Urinary bladder (tissue), 3 donors: ENCODE measurements at regions not wholly inside any gene's neighbourhood (a gene's known extent, or its start where the extent isn't known, plus 50 kb on each side); places are given as distances from the start of the nearest gene placed in this dataset.

Experiments
- DNase-seq: peaks from one replicate; pipeline ENCODE4 v3.0.0-alpha.2; 2015; ENCODE audit errors: extremely low spot score
- H3K27ac ChIP-seq: one replicate; pipeline ENCODE4 v1.5.1; 2013; ENCODE audit warnings: low read depth, mild to moderate bottlenecking, moderate library complexity
- H3K36me3 ChIP-seq: one replicate; pipeline ENCODE4 v1.6.1; 2013; ENCODE audit warnings: mild to moderate bottlenecking, moderate library complexity; ENCODE audit not compliant: insufficient read depth
- H3K4me1 ChIP-seq: one replicate; pipeline ENCODE4 v1.6.1; 2013; ENCODE audit warnings: mild to moderate bottlenecking, moderate library complexity; ENCODE audit not compliant: insufficient read depth
- H3K4me3 ChIP-seq: one replicate; pipeline ENCODE4 v1.5.1; 2013; ENCODE audit warnings: low read depth, low read length
- WGBS: extraction: QIAGEN DNeasy Blood & Tissue Kit; methylation state at CpG from one replicate; pipeline ENCODE4 v1.1.7; 2013; 5-methylcytosine and 5-hydroxymethylcytosine counted together
- donor health status: healthy with polysubstance abuse.
- donor health status: healthy.

DNA sequence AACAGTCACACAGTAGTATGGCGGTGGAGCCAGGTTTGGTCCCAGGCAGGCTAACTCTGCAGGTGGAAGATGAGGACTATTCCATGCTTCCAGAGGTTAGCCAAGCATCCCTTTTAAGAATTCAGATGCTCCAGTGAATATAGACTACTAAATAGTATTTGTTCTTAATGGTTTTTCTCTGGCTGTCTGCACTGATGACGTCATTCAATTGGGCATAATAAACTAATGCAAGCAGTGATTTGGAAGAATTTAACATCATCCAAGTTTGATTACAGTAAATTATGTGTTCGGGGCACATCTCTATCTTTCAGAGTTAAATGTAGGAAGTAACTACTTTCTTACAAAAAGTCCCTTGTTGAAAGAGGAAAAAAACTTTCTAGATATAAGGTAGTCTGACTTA is 78.8 kb upstream of the RND3 start:
- Histone ChIP-seq H3K4me3 (no peak overlapping the region), H3K27ac (no peak overlapping the region), H3K4me1 (no peaks in the 10 kb centered on the region), H3K36me3 (no peaks in the 10 kb centered on the region)
- 72% methylated on average over 3 of the region's 3 CpGs for WGBS
- no peak for DNase-seq

DNA sequence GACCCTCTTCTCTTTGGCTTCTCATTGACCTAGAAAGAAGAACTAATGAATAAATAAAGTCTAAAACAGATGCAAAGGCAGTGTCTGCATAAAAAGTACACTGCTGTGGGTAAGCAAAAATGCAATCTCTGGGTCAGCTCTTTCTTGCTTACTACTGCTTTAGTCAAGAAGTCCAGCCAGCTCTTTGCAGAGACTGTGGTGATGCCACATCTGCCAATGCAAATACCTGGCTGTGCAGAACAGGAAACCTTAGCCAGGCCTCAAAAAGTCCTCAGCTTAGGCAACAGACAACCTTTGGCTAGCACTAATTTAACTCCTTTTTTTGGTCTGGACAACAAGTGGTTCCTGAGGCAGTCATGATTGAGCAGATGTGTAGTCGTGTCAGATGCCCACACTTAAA is 73.6 kb upstream of the RND3 start:
- Histone ChIP-seq H3K4me3 (no peak overlapping the region), H3K36me3 (no peaks in the 10 kb centered on the region), H3K27ac (no peak overlapping the region), H3K4me1 (no peaks in the 10 kb centered on the region)
- no peak for DNase-seq
- WGBS: 88% methylated on average over 1 of the region's 1 CpG

- no peaks in the 10 kb centered on the region for H3K36me3 ChIP-seq
- WGBS: 58% methylated on average over 2 of the region's 2 CpGs
- H3K4me3 ChIP-seq: no peak overlapping the region
- no peaks in the 10 kb centered on the region for H3K4me1 ChIP-seq
- no peak overlapping the region for H3K27ac ChIP-seq
- DNase-seq: no peak
Measured at GRCh38 chr2:150557020-150557600, 69.6 kb upstream of the RND3 start.

DNA sequence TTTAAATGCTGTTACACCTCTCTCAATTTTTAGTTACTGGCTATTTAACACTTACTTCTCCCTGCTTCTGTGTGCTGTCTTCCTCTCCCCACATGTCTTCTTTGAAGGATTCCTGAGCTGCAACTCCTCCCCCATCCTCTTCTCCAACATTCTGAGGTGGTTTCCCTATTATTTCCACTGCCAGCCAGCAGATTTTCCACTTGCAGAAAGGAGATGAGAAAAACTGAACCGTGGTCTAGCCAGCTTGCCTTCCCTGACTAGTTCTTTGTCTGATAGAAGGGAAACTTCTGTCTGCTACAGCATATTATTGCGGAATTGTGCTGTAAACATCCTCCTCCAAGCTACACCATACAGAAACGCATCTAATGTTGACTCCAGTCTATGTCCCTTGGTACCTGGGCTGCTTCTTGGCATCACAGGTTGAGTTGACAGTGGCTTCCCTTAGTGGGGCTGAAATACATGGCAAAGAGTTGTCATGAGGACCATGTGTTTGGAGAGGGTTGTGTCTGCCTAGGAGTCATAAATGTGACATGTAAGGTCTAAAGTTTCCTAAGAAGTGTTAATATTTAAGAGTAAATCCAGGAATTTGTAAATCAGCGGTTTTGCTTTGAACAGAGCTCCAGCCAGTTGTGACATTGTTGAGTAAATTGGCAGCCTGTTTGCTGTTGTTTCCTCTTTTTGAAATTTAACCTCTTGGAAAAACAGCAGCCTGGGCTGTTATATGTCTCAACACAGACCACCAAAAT is 68.3 kb upstream of the RND3 start:
- DNase-seq: no peak
- H3K4me1 ChIP-seq: no peaks in the 10 kb centered on the region
- WGBS: 78% methylated on average over 4 of the region's 4 CpGs
- no peak overlapping the region for H3K27ac ChIP-seq
- H3K4me3 ChIP-seq: no peak overlapping the region
- no peaks in the 10 kb centered on the region for H3K36me3 ChIP-seq

DNA sequence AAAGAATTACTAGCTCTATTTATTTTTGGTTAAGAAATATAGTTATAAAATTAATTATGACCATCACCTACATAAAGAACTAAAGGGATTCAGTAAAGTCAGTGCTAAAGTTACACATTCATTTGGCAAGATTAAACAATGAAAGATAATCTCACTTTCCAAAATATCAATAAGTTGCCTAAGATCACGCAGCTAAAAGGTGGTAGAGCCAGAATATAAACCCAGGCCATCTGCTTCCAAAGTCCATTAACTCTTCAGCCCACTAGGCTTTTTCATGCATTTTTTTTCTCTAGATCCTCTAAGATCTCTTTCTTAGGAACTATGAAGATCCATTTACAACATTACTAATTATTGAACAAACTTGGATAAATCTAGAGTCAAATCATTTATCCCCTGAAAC is 66.6 kb upstream of the RND3 start:
- Histone ChIP-seq H3K4me1 (no peaks in the 10 kb centered on the region), H3K36me3 (no peaks in the 10 kb centered on the region), H3K27ac (no peak overlapping the region), H3K4me3 (no peak overlapping the region)
- 76% methylated on average over 1 of the region's 1 CpG for WGBS
- DNase-seq: no peak

- no peaks in the 10 kb centered on the region for H3K4me1 ChIP-seq
- H3K27ac ChIP-seq: no peak overlapping the region
- WGBS: 79% methylated on average over 5 of the region's 5 CpGs
- no peak overlapping the region for H3K4me3 ChIP-seq
- H3K36me3 ChIP-seq: no peaks in the 10 kb centered on the region
- DNase-seq: no peak
Measured at GRCh38 chr2:150552041-150552820, 64.8 kb upstream of the RND3 start.

- H3K4me3 ChIP-seq: no peak overlapping the region
- DNase-seq: no peak
- H3K27ac ChIP-seq: no peak overlapping the region
- 56% methylated on average over 2 of the region's 2 CpGs for WGBS
- H3K4me1 ChIP-seq: no peaks in the 10 kb centered on the region
- no peaks in the 10 kb centered on the region for H3K36me3 ChIP-seq
Measured at GRCh38 chr2:150549381-150549780, 61.9 kb upstream of the RND3 start.

DNA sequence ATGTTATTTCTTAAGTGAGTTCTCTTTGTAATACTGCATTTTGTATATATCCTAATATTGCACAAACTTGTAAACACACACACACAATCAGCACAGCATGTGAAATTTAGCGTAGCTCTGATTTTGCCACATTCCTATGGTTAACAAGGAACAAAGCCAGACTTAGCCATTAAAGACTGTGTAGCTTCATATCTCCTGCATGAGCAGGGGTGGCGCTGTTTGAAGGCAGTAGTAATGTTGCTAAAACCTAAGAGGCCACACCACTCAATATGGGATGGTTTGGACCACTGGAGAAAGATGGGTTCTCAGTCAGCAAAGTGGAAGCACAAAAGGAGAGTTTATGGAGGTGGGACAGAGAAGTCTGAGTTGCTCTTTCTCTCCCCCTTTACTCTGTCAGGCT is 61.1 kb upstream of the RND3 start:
- WGBS: 89% methylated on average over 2 of the region's 2 CpGs
- no peak overlapping the region for H3K27ac ChIP-seq

GRCh38 chr2:150545916-150546315 is 58.4 kb upstream of the RND3 start:
- DNase-seq: no peak
- Histone ChIP-seq H3K27ac (no peak overlapping the region), H3K4me3 (no peak overlapping the region), H3K36me3 (no peaks in the 10 kb centered on the region), H3K4me1 (no peaks in the 10 kb centered on the region)
- 45% methylated on average over 4 of the region's 4 CpGs for WGBS

More for the DNA sequence above, 61.1 kb upstream of the RND3 start:
- DNase-seq: no peak
- H3K36me3 ChIP-seq: no peaks in the 10 kb centered on the region
- H3K4me1 ChIP-seq: no peaks in the 10 kb centered on the region
- no peak overlapping the region for H3K4me3 ChIP-seq

- Histone ChIP-seq H3K4me1 (no peaks in the 10 kb centered on the region), H3K4me3 (no peak overlapping the region)
- 98% methylated on average over 3 of the region's 3 CpGs for WGBS
Measured at GRCh38 chr2:150544731-150545130, 57.3 kb upstream of the RND3 start.

DNA sequence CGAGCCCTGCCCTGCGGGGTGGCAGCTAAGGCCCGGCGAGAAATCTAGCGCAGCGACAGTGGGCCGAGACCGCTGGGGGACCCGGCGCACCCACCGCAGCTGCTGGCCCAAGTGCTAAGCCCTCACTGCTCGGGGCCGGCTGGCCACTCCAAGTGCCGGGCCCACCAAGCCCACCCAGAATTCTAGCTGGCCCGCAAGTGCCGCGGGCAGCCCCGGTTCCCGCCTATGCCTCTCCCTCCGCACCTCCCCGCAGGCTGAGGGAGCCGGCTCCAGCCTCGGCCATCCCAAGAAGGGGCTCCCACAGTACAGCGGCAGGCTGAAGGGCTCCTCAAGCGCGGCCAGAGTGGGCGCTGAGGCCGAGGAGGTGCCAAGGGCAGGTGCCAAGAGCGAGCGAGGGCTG is 55.2 kb upstream of the RND3 start:
- Histone ChIP-seq H3K4me3 (no peak overlapping the region), H3K4me1 (no peaks in the 10 kb centered on the region), H3K36me3 (no peaks in the 10 kb centered on the region), H3K27ac (no peak overlapping the region)
- no peak for DNase-seq
- WGBS: 98% methylated on average over 29 of the region's 30 CpGs

More at GRCh38 chr2:150544731-150545130, 57.3 kb upstream of the RND3 start:
- no peak for DNase-seq
- H3K36me3 ChIP-seq: no peaks in the 10 kb centered on the region
- H3K27ac ChIP-seq: no peak overlapping the region

- 98% methylated on average over 6 of the region's 19 CpGs for WGBS
- H3K27ac ChIP-seq: no peak overlapping the region
- no peaks in the 10 kb centered on the region for H3K36me3 ChIP-seq
- DNase-seq: no peak
- H3K4me3 ChIP-seq: no peak overlapping the region
- no peaks in the 10 kb centered on the region for H3K4me1 ChIP-seq
Measured at GRCh38 chr2:150542172-150542571, 54.7 kb upstream of the RND3 start.

DNA sequence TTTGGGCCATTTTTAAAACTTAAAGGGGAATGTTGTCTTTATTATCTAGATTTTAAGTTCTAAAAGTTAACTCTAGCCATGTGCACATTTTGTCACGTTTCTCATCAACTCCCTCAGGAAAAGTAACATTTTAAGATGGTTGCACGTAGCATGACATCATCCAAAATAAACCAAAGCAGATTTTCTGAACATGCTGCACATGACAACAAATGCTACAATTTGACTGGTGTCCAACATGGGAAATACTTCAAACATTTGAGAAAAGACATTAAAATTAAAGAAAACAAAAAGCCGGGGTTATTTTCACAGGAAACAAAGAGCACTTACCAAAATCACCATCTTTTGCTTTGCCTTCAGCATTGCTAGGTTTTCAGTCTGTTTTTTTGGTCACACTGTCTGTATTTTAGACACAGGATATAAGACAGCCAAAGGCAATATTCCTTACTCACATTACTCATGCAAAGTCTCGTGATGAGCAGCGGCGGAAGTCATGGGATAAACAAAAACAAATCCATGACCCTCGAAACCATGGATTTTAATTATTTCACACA is 51.3 kb upstream of the RND3 start:
- Histone ChIP-seq H3K27ac (no peak overlapping the region), H3K36me3 (no peaks in the 10 kb centered on the region), H3K4me1 (no peaks in the 10 kb centered on the region), H3K4me3 (no peak overlapping the region)
- DNase-seq: no peak
- WGBS: 54% methylated on average over 7 of the region's 7 CpGs
